GM18909 (cell line): ENCODE measurements at regions not wholly inside any gene's neighbourhood (a gene's known extent, or its start where the extent isn't known, plus 50 kb on each side); places are given as distances from the start of the nearest gene placed in this dataset.
"Not testable (repeated sequence)": the region's sequence is repeated elsewhere in the genome, so short reads cannot be mapped to it uniquely, and the experiment has no call there.

Experiments
- ATAC-seq: cut with Tn5 transposase; IDR thresholded peaks from one replicate; pipeline ENCODE4 v1.9.1; 2021; ENCODE audit warnings: mild to moderate bottlenecking; ENCODE audit not compliant: unreplicated experiment, poor library complexity

GRCh38 chr20:52302736-52303135, 111.2 kb upstream of the ZFP64 start:
- ATAC-seq, result no peak

- ATAC-seq, result not testable (repeated sequence)
Observed at GRCh38 chr20:52302051-52302450, 110.5 kb upstream of the ZFP64 start.

DNA sequence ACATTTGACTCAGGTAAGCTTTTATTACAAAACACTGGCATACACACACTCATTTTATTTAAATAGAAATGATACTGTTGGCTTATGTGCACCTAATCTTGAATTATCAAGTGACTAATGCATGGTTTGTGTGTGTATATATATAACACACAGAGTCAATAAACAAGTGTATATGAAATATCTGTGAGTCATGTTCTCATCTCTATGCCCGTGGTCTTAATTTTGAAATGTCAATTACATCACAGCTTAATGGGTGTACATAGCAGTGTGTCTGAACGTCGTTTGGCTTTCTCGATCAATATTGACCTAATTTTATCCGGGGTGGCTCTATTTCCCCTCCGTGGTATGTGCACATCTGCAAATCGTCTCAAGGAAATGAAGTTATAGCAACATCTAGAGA, 104.0 kb upstream of the ZFP64 start:
- ATAC-seq, result no peak

- no peak for ATAC-seq
Observed at GRCh38 chr20:52294106-52294628, 102.6 kb upstream of the ZFP64 start.

DNA sequence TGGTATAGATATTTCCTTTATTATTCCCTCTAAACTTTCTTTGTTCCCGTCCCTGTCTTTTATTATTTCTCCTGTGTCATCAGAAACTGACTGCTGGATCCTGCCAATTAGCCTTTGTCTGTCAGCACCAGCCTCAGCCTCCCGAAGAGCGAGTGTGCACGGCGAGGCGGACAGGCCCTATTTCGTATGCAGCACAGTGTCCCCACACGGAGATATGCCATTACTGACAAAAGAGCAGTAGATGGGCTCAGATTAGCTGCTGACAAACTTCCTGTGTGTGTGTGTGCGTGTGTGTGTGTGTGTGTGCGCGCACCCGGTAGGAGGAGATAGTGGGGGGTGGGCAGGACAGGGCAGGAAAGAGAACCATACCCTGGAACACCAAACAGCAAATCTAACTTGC, 99.5 kb upstream of the ZFP64 start:
- no peak for ATAC-seq

- ATAC-seq, result no peak
Observed at GRCh38 chr20:52290569-52290968, 99.0 kb upstream of the ZFP64 start.

- ATAC-seq, result no peak
Observed at GRCh38 chr20:52289956-52290565, 98.5 kb upstream of the ZFP64 start.

DNA sequence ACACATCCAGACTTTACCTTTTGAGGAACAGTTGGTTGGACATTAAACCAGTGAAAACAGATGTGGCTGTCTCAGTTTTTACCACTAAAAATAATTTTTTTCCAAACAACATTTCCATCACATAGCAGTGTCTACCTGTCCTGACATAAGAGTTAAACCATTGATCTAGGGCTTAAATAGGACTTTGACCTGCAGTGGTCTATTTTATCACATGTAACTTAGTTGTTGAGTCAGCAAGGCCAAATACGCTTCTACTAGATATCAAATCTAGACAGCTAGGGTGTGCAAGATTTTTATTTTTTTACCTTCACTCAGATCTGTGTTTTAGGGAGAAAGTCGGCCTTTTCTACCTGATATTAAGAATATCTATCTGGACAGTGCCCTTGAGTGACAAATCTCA, 88.8 kb upstream of the ZFP64 start:
- no peak for ATAC-seq

GRCh38 chr20:52279706-52280105, 88.1 kb upstream of the ZFP64 start:
- ATAC-seq, result no peak

- ATAC-seq, result no peak
Observed at GRCh38 chr20:52275181-52275691, 83.7 kb upstream of the ZFP64 start.

GRCh38 chr20:52270696-52271095, 79.1 kb upstream of the ZFP64 start:
- no peak for ATAC-seq

DNA sequence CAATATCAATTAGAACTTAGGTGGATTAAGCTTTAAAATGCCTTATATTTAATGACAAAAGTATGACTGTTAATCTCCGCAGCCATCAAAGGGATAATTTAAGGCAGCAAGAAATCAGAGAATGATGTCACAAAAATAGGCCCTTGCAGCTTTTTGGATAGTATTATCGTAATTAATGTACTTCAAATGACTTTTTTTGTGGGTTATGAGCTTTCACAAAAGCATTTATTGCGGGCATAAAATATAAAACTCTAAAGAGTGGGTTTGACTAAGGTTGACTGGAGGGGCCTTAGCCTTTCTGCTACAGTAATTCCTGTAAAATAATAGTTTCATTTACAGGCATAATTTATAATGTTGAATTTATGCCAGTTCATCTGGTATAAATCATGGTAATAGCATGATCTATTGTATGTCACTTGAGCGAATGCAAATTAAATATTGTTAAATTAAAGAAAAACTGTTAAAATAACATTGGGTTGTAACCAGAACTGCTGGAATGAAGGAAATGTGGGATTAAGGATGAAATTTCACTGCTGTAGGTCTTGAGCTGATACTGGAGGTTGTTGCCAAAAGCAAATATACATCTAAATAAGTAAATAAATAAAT, 78.5 kb upstream of the ZFP64 start:
- no peak for ATAC-seq

DNA sequence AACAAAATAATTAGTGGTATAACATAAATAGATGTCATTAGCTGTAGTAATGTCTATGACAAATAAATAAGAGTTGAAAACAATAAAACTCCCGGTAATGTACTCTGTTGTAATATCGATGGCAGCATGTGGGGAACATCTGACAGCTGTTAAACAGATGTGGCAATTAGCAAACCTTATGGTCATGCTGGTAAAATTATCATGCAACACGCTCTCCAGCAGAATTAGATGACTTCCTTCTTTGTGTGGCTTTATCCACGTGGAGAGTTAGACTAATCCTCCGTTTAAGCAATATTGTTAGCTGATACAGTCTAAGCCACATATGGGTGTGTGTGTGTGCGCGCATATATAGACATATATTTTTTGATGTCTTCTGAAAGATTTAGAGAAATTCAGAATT, 77.7 kb upstream of the ZFP64 start:
- ATAC-seq, result no peak

- no peak for ATAC-seq
Observed at GRCh38 chr20:52268184-52268749, 76.7 kb upstream of the ZFP64 start.

DNA sequence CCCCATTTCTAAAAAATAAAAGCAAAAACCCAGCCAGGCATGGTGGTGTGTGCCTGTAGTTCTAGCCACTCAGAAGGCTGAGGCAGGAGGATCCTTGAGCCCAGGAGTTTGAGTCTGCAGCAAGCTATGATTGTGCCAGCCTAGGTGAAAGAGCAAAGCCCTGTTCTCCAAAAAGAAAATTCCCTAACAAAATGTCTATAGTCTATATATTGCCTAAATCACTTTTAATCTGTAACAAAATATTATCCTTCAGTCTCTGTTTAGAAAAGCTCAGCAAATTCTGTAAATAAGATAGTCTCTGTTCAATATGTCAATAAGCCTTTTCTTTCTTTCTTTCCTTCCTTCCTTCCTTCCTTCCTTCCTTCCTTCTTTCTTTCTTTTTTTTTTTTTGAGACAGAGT, 75.8 kb upstream of the ZFP64 start:
- ATAC-seq, result no peak

GRCh38 chr20:52263757-52264156, 72.2 kb upstream of the ZFP64 start:
- ATAC-seq, result no peak

- ATAC-seq, result no peak
Observed at GRCh38 chr20:52261792-52262191, 70.2 kb upstream of the ZFP64 start.

GRCh38 chr20:52259295-52259694, 67.7 kb upstream of the ZFP64 start:
- ATAC-seq, result no peak

DNA sequence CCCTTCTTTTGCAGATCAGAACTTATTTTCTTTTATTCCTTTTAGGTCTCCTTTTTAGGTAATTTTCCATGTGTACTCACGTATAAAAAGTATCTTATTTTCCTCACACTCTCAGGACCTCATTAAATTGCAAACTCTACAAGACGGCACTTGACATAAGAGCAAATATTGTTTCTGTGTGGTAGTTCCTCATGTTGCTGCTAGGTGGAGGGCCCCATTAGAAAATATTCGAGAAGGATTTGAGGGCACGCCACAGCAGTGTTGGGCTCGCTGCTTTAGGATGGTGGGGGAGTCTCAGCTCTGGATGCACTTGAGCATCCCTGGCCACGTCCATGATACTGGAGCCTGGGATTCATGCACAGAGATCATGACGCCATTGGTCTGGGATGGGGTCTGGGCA, 64.9 kb upstream of the ZFP64 start:
- ATAC-seq, result no peak

DNA sequence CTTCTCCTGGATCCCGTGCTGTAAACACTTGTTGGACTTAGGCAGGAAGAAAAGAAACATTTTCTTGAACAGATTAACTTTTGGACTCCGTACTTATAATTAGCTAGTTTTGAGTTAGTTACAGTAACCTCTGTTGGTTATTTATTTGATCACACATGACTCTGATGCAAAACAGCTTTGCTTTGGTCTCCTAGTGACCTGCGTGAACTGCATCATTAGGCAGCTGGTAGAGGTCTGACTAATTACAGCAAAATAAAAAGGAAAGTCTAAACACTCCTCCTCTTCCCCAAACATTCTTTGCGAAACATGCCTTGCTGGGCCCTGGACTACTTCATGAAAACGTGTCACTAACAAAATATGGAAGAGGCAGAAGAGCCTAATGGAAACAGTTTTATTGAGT, 61.1 kb upstream of the ZFP64 start:
- no peak for ATAC-seq

DNA sequence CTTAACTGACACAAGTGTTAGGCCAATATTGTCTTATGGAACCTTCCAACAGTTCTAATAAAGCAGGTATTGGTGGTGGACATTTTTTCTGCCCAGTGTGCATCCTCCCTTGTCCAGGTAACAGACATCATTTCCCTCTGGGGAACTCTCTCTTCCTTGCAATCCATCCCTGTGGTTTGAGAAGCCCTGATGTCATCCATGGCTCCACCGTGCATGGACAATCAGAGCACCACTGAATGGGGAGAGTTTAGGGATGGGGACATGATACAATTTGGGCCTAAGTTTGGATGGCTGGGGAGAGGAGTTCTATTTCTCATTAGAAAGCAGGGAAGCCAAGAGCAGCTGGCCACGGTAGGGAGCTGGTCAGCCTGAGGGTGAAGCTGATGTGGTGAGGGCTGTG, 60.2 kb upstream of the ZFP64 start:
- no peak for ATAC-seq
